ENCODE measurements at regions not wholly inside any gene's neighbourhood (a gene's known extent, or its start where the extent isn't known, plus 50 kb on each side); places are given as distances from the start of the nearest gene placed in this dataset.

DNA sequence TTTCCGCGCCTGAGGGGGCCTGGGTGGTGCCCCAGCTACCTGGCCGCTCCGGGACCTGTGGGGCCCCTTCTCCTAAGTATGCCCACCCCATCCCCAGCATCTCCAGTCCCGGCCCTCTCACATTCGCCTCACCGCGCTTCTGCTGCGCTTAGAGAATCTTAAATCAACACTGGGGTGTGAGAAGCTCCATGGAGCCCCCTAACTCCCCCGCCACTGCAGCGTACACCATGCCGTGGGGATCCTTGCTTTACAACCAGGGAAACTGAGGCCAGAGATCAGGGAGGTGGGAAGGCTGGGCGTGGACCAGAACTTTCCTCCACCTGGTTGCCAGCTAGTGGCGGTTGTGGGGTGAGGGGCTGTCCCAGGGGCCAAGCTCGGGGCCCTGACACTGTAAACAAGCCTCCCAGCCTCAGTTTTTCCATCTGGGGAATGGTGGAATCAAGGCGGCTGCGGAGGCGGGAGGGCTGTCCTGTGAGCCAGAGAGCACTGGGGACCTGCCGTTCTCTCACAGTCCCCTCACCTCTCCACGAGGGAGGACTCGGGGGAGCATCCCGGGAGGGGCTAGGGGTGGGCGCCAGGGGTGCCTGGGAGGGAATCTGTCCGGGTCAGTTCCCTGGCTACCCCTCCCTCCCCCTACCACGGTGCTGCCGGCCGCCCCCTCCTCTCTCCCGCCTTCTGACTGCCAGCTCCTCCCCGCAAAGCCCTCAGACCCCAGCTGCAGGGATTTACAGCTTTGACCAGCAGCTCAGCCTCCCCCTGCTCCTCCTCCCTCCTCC is 161.2 kb downstream of the C9orf50 start:
- H3K9ac ChIP-seq (ENCODE audit: low read depth, low read length): peak overlapping the region; percentile 41
- peaks cover 14% of the 10 kb centered on the region; the same call in 1 of the 2 replicates for H3K4me1 ChIP-seq (ENCODE audit: insufficient read depth, low read length)
- no peaks in the 10 kb centered on the region for H3K9me3 ChIP-seq (ENCODE audit: control insufficient read depth, insufficient read depth, low read length)

DNA sequence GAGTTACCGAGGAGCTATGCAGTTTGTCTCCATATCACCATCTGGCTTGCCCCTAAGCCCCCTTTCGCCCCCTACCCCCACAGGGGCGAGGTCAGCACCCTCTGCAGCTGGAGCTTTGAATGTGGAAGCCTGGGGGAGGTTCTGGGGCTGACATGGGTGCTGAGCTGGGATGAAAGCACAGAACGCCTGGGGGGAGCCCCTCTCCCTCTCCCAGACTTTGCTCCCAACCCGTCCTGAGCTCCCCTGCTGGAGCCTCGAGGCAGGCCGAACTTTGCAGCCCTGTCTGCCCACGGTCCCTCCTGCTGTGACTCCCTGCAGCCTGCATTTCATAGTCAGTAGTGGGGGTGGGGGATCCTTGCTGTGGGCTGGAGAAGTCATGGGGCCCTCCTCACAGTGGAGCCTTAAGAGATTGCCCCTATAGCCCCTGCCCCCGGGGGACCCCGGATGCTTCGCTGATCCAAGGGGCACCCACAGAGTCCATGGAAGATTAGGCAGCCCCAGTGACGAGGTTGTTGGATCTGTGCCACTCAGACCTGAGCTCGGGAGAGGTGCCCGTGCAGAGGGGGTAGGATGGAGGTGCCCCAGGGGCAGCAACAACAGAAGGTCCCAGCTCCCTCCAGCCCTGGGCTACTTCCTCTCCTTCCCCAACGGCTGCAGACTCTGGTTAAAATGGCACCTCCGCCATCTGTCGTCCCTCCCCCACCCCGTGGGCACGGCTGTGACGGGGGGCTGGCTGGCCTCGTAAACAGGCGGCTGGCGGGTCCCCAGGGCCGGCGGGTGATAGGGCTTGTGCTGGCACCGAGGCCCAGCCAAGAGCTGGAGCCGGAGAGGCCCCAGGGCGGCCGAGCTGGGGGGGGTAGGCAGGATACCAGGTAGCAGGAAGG is 162.0 kb downstream of the C9orf50 start:
- Histone ChIP-seq H3K4me1 (ENCODE audit: insufficient read depth, low read length) (peaks cover 14% of the 10 kb centered on the region; the same call in 1 of the 2 replicates), H3K9me3 (ENCODE audit: control insufficient read depth, insufficient read depth, low read length) (no peaks in the 10 kb centered on the region), H3K9ac (ENCODE audit: low read depth, low read length) (peak overlapping the region; percentile 41; the same call in 1 of the 2 replicates), H3K36me3 (ENCODE audit: insufficient read depth, low read length) (no peaks in the 10 kb centered on the region)

More for the DNA sequence above, 161.2 kb downstream of the C9orf50 start:
- no peaks in the 10 kb centered on the region for H3K36me3 ChIP-seq (ENCODE audit: insufficient read depth, low read length)

DNA sequence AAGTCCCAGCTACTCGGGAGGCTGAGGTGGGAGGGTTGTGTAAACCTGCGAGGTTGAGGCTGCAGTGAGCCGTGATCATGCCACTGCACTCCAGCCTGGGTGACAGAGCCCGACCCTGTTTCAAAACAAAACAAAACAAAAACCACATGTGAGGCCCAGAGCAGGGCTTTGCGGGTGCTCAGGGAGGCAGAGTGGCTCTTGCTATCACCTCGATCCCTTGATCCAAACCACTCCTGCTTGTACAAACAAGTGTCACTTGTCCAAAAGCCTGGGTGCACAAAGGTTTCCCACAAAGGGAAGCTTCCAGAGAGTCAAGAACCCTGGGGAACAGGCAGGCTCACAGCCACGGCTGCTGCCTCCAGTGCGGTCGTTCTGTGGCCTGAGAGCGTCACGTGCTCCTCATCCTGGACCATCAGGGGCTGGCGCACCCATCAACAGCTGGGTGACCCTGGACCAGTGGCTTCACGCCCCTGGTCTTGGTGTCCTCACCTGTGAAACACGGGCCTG is 162.7 kb downstream of the C9orf50 start:
- Histone ChIP-seq H3K36me3 (ENCODE audit: insufficient read depth, low read length) (no peaks in the 10 kb centered on the region), H3K9me3 (ENCODE audit: control insufficient read depth, insufficient read depth, low read length) (no peaks in the 10 kb centered on the region), H3K9ac (ENCODE audit: low read depth, low read length) (no peak overlapping the region), H3K4me1 (ENCODE audit: insufficient read depth, low read length) (peaks cover 14% of the 10 kb centered on the region; the same call in 1 of the 2 replicates)

DNA sequence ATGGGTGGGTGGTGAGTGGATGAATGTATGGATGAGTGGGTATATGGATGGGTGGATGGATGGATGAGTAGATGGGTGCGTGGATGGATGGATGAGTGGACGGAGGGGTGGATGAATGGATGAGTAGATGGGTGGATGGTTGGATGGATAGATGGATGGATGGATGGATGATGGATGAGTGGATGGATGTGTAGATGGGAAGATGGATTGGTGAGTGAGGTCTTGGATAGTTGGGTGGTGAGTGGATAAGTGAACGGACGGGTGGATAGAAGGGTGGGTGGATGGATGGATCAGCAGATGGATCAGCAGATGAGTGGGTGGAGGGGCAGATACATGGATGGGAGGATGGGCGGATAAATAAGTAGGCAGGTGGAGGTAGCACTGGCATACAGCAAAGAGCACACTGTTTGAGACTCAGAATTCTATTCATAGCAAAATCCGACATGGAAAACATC is 163.5 kb downstream of the C9orf50 start:
- Histone ChIP-seq H3K9ac (ENCODE audit: low read depth, low read length) (no peak overlapping the region), H3K4me1 (ENCODE audit: insufficient read depth, low read length) (peaks cover 14% of the 10 kb centered on the region; the same call in 1 of the 2 replicates), H3K36me3 (ENCODE audit: insufficient read depth, low read length) (no peaks in the 10 kb centered on the region), H3K9me3 (ENCODE audit: control insufficient read depth, insufficient read depth, low read length) (no peaks in the 10 kb centered on the region)

DNA sequence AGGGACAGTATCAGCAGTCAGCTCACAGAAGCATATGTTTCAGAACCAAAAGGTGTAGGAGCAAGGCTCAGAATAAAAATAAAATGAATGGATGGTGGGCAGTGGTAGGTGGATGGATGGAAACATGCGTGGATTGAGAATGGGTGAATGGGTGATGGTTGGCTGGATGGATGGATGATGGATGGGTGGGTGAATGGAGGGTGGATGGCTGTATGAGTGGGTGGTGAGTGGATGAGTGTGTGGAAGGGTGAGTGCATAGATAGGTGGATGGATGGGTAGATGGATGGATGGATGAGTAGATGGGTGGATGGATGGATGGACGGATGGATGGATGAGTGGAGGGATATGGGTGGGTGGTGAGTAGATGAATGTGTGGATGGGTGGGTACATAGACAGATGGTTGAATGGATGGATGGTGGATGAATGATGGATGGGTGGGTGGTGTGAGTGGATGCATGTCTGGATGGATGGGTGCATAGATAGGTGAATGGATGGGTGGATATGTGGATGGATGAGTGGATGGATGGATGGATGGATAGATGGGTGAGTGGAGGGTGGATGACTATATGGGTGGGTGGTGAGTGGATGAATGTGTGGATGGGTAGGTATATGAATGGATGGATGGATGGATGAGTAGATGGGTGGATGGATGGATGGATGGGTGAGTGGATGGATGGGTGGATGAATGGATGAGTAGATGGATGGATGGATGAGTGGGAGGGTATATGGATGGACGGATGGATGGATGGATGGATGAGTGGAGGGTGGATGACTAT is 164.2 kb downstream of the C9orf50 start:
- Histone ChIP-seq H3K36me3 (ENCODE audit: insufficient read depth, low read length) (no peaks in the 10 kb centered on the region), H3K9ac (ENCODE audit: low read depth, low read length) (no peak overlapping the region), H3K9me3 (ENCODE audit: control insufficient read depth, insufficient read depth, low read length) (no peaks in the 10 kb centered on the region), H3K4me1 (ENCODE audit: insufficient read depth, low read length) (peaks cover 14% of the 10 kb centered on the region; the same call in 1 of the 2 replicates)

- Histone ChIP-seq H3K36me3 (ENCODE audit: insufficient read depth, low read length) (no peaks in the 10 kb centered on the region), H3K4me1 (ENCODE audit: insufficient read depth, low read length) (peaks cover 10% of the 10 kb centered on the region; the same call in 1 of the 2 replicates), H3K9ac (ENCODE audit: low read depth, low read length) (no peak overlapping the region), H3K9me3 (ENCODE audit: control insufficient read depth, insufficient read depth, low read length) (no peaks in the 10 kb centered on the region)
These were observed 165.5 kb downstream of the C9orf50 start for GRCh38 chr9:129455151-129455995.

GRCh38 chr9:129454467-129455067 is 166.3 kb downstream of the C9orf50 start:
- H3K4me1 ChIP-seq (ENCODE audit: insufficient read depth, low read length): peaks cover 7% of the 10 kb centered on the region; the same call in 1 of the 2 replicates
- no peaks in the 10 kb centered on the region for H3K36me3 ChIP-seq (ENCODE audit: insufficient read depth, low read length)
- H3K9ac ChIP-seq (ENCODE audit: low read depth, low read length): no peak overlapping the region
- no peaks in the 10 kb centered on the region for H3K9me3 ChIP-seq (ENCODE audit: control insufficient read depth, insufficient read depth, low read length)

GRCh38 chr9:129453734-129454133 is 167.2 kb downstream of the C9orf50 start:
- no peaks in the 10 kb centered on the region for H3K36me3 ChIP-seq (ENCODE audit: insufficient read depth, low read length)
- no peak overlapping the region for H3K9ac ChIP-seq (ENCODE audit: low read depth, low read length)
- H3K4me1 ChIP-seq (ENCODE audit: insufficient read depth, low read length): peaks cover under 1% of the 10 kb centered on the region; the same call in 1 of the 2 replicates
- no peaks in the 10 kb centered on the region for H3K9me3 ChIP-seq (ENCODE audit: control insufficient read depth, insufficient read depth, low read length)

DNA sequence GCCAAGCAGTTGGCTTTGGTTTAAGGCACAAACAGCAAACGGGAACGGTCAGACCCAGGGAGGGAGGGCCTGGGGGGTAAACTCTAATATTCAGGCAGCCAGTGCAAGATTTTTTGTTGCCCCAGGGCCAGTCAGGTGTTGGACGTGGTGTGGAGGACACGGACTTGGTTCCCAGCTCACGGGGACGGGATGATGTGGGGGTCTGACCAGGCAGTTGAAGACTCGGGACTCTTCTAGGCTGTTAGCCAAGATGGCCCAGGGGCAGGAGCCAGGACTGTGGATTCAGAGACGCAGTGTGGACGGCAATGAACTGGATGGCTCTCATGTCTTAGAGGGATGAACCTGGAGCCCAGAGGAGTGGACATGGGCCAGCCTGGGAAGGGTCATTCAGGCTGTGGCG is 169.2 kb downstream of the C9orf50 start:
- no peak overlapping the region for H3K9ac ChIP-seq (ENCODE audit: low read depth, low read length)
- H3K4me1 ChIP-seq (ENCODE audit: insufficient read depth, low read length): peaks cover 3% of the 10 kb centered on the region; the same call in 1 of the 2 replicates
- H3K9me3 ChIP-seq (ENCODE audit: control insufficient read depth, insufficient read depth, low read length): no peaks in the 10 kb centered on the region
- no peaks in the 10 kb centered on the region for H3K36me3 ChIP-seq (ENCODE audit: insufficient read depth, low read length)

DNA sequence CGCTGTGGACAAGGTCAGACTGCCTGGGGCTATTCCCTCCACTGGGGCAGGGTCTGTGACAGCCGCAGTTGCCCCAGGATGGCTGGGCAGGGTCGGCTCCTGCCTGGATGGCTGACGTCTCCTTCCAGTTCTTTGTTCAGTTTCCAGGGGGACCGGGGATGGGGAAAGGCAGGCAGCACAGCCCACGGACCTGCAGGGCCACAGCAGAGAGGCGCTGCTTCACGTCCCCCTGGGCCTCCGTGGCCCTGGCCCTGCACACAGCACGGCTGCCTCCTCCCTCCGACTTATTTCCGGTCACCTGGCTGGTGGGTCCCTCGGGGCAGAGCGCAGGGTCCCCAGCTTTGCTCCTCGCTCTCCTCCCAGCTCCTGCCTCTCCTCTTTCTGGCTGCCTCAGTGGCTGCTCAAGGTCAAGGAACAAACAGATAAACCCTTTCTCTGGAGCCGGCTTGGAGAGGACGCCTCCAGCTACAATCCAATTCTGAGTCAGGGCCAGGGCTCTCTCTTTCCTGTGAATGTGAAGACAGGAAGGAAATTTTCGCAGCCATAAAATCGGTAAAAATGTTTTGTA is 169.7 kb downstream of the C9orf50 start:
- Histone ChIP-seq H3K36me3 (ENCODE audit: insufficient read depth, low read length) (no peaks in the 10 kb centered on the region), H3K4me1 (ENCODE audit: insufficient read depth, low read length) (peaks cover 3% of the 10 kb centered on the region; the same call in 1 of the 2 replicates), H3K9me3 (ENCODE audit: control insufficient read depth, insufficient read depth, low read length) (no peaks in the 10 kb centered on the region), H3K9ac (ENCODE audit: low read depth, low read length) (no peak overlapping the region)

- Histone ChIP-seq H3K9me3 (ENCODE audit: control insufficient read depth, insufficient read depth, low read length) (no peaks in the 10 kb centered on the region), H3K9ac (ENCODE audit: low read depth, low read length) (no peak overlapping the region), H3K4me1 (ENCODE audit: insufficient read depth, low read length) (peaks cover 3% of the 10 kb centered on the region; the same call in 1 of the 2 replicates), H3K36me3 (ENCODE audit: insufficient read depth, low read length) (no peaks in the 10 kb centered on the region)
These were observed 171.8 kb downstream of the C9orf50 start for GRCh38 chr9:129449066-129449465.

GRCh38 chr9:129446828-129447550 is 173.9 kb downstream of the C9orf50 start:
- peaks cover 11% of the 10 kb centered on the region; the same call in 1 of the 2 replicates for H3K4me1 ChIP-seq (ENCODE audit: insufficient read depth, low read length)
- H3K9ac ChIP-seq (ENCODE audit: low read depth, low read length): no peak overlapping the region
- no peaks in the 10 kb centered on the region for H3K9me3 ChIP-seq (ENCODE audit: control insufficient read depth, insufficient read depth, low read length)
- no peaks in the 10 kb centered on the region for H3K36me3 ChIP-seq (ENCODE audit: insufficient read depth, low read length)

All from ES-I3 (cell line).